Vagina (tissue), 2 donors: ENCODE measurements at regions not wholly inside any gene's neighbourhood (a gene's known extent, or its start where the extent isn't known, plus 50 kb on each side); places are given as distances from the start of the nearest gene placed in this dataset.

Experiments
- DNase-seq, 2 donors: peaks; one replicate each; pipeline ENCODE4 v3.0.0-alpha.2; 2017; ENCODE audit errors: extremely low spot score in 2 of 2
- H3K27ac ChIP-seq: fragments of 200-600 bp; sonication (generic); one replicate; pipeline ENCODE4 v1.5.1; 2019
- H3K27me3 ChIP-seq: fragments of 200-600 bp; sonication (generic); one replicate; pipeline ENCODE4 v1.5.1; 2019
- H3K36me3 ChIP-seq, 2 donors: fragments of 200-600 bp; sonication (generic); one replicate each; pipeline ENCODE4 v1.5.1; 2017 to 2019
- H3K4me1 ChIP-seq: fragments of 200-600 bp; sonication (generic); one replicate; pipeline ENCODE4 v1.5.1; 2019
- H3K4me3 ChIP-seq, 2 donors: fragments of 200-600 bp; sonication (generic); 1 replicate in 1 of 2; 2 replicates in 1 of 2; pipeline ENCODE4 v1.5.1; 2016 to 2019
- H3K9me3 ChIP-seq: fragments of 200-600 bp; sonication (generic); one replicate; pipeline ENCODE4 v1.5.1; 2019
- POLR2A ChIP-seq, 2 donors: fragments of 450-650 bp; IDR thresholded peaks; one replicate each; pipeline ENCODE4 v1.6.1; 2017; ENCODE audit warnings: antibody characterized with exemption in 2 of 2, mild to moderate bottlenecking in 2 of 2, moderate library complexity in 2 of 2
- POLR2AphosphoS5 ChIP-seq, 2 donors: sonication (generic); formaldehyde crosslinking; IDR thresholded peaks; one replicate each; pipeline ENCODE4 v1.9.0; 2017; ENCODE audit warnings: antibody characterized with exemption in 2 of 2, mild to moderate bottlenecking in 2 of 2, low read depth in 1 of 2; ENCODE audit not compliant: insufficient read depth in 1 of 2
- intact Hi-C: fragments of 100-400 bp; cut with DNase I; formaldehyde crosslinking; loops from one replicate; pipeline ENCODE4 v1.15.1; 2023
- TF ChIP-seq, protein P1 (sequence below), 3 experiments: fragments of 450-650 bp in 2 of 3; fragments of 200-600 bp in 1 of 3; sonication (generic) in 1 of 3; IDR thresholded peaks; one replicate each; pipeline ENCODE4 v1.5.1; 2017 to 2019; ENCODE audit warnings: antibody characterized with exemption in 3 of 3, mild to moderate bottlenecking in 2 of 3, moderate library complexity in 2 of 3

DNA sequence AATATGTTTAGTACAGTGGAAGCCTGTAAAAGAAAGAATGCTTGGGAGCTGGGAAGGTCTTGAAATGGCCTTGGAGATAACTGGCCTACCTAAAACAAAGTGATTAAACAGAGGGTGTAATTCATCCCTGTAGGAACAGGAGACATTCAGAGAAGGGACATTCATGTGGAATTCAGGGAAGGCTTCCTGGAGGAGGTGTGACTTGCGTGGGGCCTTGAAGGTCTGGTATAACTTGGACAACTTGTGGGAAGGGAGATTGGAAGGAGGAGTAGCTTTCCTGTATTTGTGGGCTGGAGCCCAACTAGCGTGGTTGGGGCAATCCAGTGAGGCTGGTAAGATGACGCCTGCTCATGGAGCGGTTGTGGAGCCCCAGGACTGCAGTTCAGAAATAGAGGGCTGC lies 156.4 kb downstream of the AACS start:
- no peak overlapping the region for H3K27ac ChIP-seq
- H3K4me3 ChIP-seq: no peak overlapping the region
- no peaks in the 10 kb centered on the region for H3K9me3 ChIP-seq
- H3K4me1 ChIP-seq: no peaks in the 10 kb centered on the region
- intact Hi-C loops: no loop called here
- H3K27me3 ChIP-seq: no peaks in the 10 kb centered on the region
- H3K36me3 ChIP-seq: no peaks in the 10 kb centered on the region
- TF ChIP-seq POLR2AphosphoS5 (IDR thresholded peaks at IDR 0.05; ENCODE audit: insufficient read depth in 1 of 2, low read depth in 1 of 2) (no peak), POLR2A (IDR thresholded peaks at IDR 0.05) (no peak)
- TF ChIP-seq, protein P1, sequence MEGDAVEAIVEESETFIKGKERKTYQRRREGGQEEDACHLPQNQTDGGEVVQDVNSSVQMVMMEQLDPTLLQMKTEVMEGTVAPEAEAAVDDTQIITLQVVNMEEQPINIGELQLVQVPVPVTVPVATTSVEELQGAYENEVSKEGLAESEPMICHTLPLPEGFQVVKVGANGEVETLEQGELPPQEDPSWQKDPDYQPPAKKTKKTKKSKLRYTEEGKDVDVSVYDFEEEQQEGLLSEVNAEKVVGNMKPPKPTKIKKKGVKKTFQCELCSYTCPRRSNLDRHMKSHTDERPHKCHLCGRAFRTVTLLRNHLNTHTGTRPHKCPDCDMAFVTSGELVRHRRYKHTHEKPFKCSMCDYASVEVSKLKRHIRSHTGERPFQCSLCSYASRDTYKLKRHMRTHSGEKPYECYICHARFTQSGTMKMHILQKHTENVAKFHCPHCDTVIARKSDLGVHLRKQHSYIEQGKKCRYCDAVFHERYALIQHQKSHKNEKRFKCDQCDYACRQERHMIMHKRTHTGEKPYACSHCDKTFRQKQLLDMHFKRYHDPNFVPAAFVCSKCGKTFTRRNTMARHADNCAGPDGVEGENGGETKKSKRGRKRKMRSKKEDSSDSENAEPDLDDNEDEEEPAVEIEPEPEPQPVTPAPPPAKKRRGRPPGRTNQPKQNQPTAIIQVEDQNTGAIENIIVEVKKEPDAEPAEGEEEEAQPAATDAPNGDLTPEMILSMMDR (IDR thresholded peaks at IDR 0.05): no peak
- no peak for DNase-seq

DNA sequence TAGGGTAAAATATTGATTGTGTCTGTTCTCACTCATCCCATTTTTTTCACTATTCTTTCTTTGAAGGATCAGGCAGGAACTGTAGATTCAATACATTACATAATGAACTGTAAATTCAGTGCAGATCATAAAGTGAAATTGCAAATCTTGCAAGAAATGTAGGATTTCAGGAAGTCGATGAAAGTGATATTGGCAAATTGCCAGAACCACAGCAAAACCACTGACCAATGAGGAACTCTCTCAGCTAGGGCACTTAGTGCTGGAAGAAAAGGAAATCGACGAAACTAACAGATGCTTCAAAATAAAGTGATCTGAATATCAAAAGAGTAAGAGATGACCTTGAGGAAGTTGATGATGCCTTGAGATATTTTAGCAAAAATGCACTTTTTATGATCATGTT lies 157.6 kb downstream of the AACS start:
- Histone ChIP-seq H3K27me3 (no peaks in the 10 kb centered on the region), H3K36me3 (no peaks in the 10 kb centered on the region), H3K27ac (no peak overlapping the region), H3K4me3 (no peak overlapping the region), H3K4me1 (no peaks in the 10 kb centered on the region), H3K9me3 (no peaks in the 10 kb centered on the region)
- no peak for TF ChIP-seq POLR2A (IDR thresholded peaks at IDR 0.05)
- TF ChIP-seq POLR2AphosphoS5 (IDR thresholded peaks at IDR 0.05; ENCODE audit: insufficient read depth in 1 of 2, low read depth in 1 of 2): no peak
- TF ChIP-seq, protein P1 (IDR thresholded peaks at IDR 0.05): no peak
- no peak for DNase-seq
- intact Hi-C loops: no loop called here

DNA sequence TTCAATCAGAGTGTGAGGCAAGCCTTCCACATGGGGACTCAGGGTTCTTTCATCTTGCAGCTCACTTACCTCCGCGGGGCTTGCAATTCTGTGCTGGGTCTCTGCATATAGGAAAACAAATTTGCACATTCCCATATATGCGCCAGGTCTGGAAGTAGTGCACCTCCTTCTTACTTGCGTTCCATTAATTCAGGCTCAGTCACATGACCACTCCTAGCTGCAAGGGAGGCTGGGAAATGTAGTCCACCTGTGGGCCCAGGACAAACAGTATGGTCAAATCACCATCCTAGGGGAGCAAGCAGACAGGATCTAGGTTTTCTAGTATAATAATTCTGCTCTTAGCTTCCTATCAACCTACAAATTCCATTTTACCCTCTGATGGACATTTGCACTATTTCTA lies 160.4 kb downstream of the AACS start:
- no peaks in the 10 kb centered on the region for H3K9me3 ChIP-seq
- no peaks in the 10 kb centered on the region for H3K27me3 ChIP-seq
- no peaks in the 10 kb centered on the region for H3K36me3 ChIP-seq
- no peaks in the 10 kb centered on the region for H3K4me1 ChIP-seq
- no peak overlapping the region for H3K27ac ChIP-seq
- DNase-seq: no peak
- intact Hi-C loops: no loop called here
- H3K4me3 ChIP-seq: no peak overlapping the region
- TF ChIP-seq POLR2AphosphoS5 (IDR thresholded peaks at IDR 0.05; ENCODE audit: insufficient read depth in 1 of 2, low read depth in 1 of 2) (no peak), POLR2A (IDR thresholded peaks at IDR 0.05) (no peak)
- TF ChIP-seq, protein P1 (IDR thresholded peaks at IDR 0.05): no peak

DNA sequence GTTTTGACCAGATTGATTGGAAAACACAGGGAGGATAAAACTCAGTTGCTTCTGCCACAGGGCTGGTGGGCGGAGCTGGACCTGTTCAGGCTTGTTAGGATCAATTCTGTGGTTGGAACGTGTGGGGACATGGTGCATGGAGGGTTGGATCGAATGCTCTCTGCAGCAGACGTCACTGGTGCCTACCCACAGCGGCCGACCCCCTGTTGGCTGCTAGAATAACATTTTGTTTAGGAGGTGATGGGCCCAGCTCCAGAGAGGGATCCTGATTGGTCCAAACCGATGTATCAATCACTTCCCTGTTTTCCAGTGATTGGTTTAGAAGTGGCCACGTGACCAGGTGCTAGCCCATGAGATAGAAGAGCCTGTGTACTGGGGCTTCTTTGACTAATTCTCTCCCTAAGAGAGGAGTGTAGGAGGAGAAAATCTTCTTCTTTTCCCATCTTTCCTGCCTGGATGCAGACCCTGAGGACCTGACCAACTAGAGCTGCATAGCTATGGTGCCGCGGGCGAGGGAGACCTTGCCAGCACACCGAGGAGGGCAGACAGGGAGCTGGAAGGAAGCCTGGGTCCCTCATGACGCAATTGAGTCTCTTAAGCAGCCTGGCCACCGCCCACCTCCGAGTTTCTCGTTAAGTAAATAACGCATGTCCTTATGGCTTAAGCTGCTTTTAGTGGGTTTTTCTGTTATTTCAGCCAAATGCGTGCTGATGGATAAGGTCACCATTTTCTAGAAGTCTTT lies 163.5 kb downstream of the AACS start:
- H3K9me3 ChIP-seq: no peaks in the 10 kb centered on the region
- intact Hi-C loops: no loop called here
- H3K4me3 ChIP-seq: no peak overlapping the region
- H3K36me3 ChIP-seq: no peaks in the 10 kb centered on the region
- TF ChIP-seq, protein P1 (IDR thresholded peaks at IDR 0.05): no peak
- TF ChIP-seq POLR2AphosphoS5 (IDR thresholded peaks at IDR 0.05; ENCODE audit: insufficient read depth in 1 of 2, low read depth in 1 of 2) (no peak), POLR2A (IDR thresholded peaks at IDR 0.05) (no peak)
- no peak for DNase-seq
- H3K27me3 ChIP-seq: no peaks in the 10 kb centered on the region
- no peaks in the 10 kb centered on the region for H3K4me1 ChIP-seq
- no peak overlapping the region for H3K27ac ChIP-seq

DNA sequence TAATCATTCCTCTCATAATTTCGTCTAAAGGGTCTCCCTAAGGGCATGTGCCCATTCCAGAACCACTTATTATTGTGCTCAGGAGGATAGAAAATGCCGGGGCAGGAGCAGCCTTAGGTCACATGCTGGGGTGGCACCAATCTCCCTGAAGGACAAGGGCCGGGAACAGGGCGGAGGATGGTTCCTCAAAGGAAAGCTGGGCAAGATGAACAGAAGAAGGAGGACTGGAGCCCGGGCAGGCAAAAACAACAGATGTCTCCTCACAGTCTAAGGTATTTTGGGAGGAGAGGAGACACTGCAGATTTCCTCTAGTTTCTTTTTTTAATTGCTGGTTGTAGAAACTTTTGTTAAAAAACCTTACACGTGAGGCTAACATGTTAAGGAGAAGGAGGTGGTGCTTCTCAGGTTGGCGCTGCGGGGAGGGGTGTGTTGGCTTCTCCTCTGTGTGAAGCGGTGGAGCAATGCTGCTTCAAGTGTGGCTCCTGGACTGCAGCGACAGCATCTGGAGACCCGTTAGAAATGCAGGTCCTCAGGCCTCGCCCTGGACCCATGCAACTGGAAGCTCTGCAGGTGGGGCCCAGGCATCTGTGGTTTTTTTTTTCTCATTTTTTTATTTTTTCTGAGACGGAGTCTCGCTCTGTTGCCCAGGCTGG lies 164.8 kb downstream of the AACS start:
- no peaks in the 10 kb centered on the region for H3K27me3 ChIP-seq
- H3K9me3 ChIP-seq: no peaks in the 10 kb centered on the region
- H3K4me1 ChIP-seq: no peaks in the 10 kb centered on the region
- TF ChIP-seq POLR2AphosphoS5 (IDR thresholded peaks at IDR 0.05; ENCODE audit: insufficient read depth in 1 of 2, low read depth in 1 of 2): no peak
- TF ChIP-seq, protein P1 (IDR thresholded peaks at IDR 0.05): no peak
- TF ChIP-seq POLR2A (IDR thresholded peaks at IDR 0.05): no peak
- H3K4me3 ChIP-seq: no peak overlapping the region
- H3K36me3 ChIP-seq: no peaks in the 10 kb centered on the region
- no peak for DNase-seq
- H3K27ac ChIP-seq: no peak overlapping the region
- intact Hi-C loops: no loop called here
